PC-9 (cell line): ENCODE measurements at regions not wholly inside any gene's neighbourhood (a gene's known extent, or its start where the extent isn't known, plus 50 kb on each side); places are given as distances from the start of the nearest gene placed in this dataset.
A peak's percentile ranks its signal among the peaks of the same experiment; 100 is the strongest.

Experiments used
- BruUV-seq: library from RNA; stranded (reverse); fragments of 400-500 nt; replicated peaks from 2 replicates; lab custom pipeline; 2021; lab: Mats Ljungman, UMichigan
- CTCF ChIA-PET: fragments of 300-600 bp; sonication (Branson Sonifier 250); formaldehyde crosslinking; loops from one replicate; lab custom pipeline; 2022; ENCODE audit warnings: antibody characterized with exemption; lab: Charles Lee
- POLR2A ChIA-PET: fragments of 300-600 bp; sonication (Branson Sonifier 250); formaldehyde crosslinking; loops from one replicate; lab custom pipeline; 2022; ENCODE audit warnings: antibody characterized with exemption; ENCODE audit not compliant: unreplicated experiment; lab: Charles Lee
- DNase-seq, 2 experiments: peaks; one replicate each; pipeline versions ENCODE4 v3.0.0 to v3.0.0-alpha.2; 2015 to 2022; ENCODE audit warnings: mixed read lengths in 1 of 2
- H2AFZ ChIP-seq: fragments of 200-600 bp; sonication (generic); 2 replicates; pipeline ENCODE4 v1.8.1; 2017; ENCODE audit warnings: antibody characterized with exemption
- H3F3A ChIP-seq: fragments of 200-600 bp; sonication (generic); 2 replicates; pipeline ENCODE4 v1.8.1; 2017; ENCODE audit warnings: antibody characterized with exemption, mild to moderate bottlenecking, low read depth; ENCODE audit not compliant: insufficient read depth
- H3K27ac ChIP-seq: fragments of 200-600 bp; sonication (generic); 2 replicates; pipeline ENCODE4 v1.6.1; 2016; ENCODE audit warnings: mixed run types
- H3K27me3 ChIP-seq: fragments of 200-600 bp; sonication (generic); 2 replicates; pipeline ENCODE4 v1.6.1; 2016; ENCODE audit warnings: low read depth, mixed run types; ENCODE audit not compliant: insufficient read depth
- H3K36me3 ChIP-seq: fragments of 200-600 bp; sonication (generic); 2 replicates; pipeline ENCODE4 v1.6.1; 2016; ENCODE audit warnings: low read depth, mixed run types
- H3K4me1 ChIP-seq: fragments of 200-600 bp; sonication (generic); replicated peaks from 2 replicates; pipeline ENCODE4 v1.6.1; 2016; ENCODE audit warnings: mixed run types; ENCODE audit not compliant: insufficient read depth
- H3K4me2 ChIP-seq: fragments of 200-600 bp; sonication (generic); 2 replicates; pipeline ENCODE4 v1.6.1; 2017; ENCODE audit warnings: mixed run types
- H3K4me3 ChIP-seq: fragments of 200-600 bp; sonication (generic); 2 replicates; pipeline ENCODE4 v1.6.1; 2016; ENCODE audit warnings: mixed run types
- H3K79me2 ChIP-seq: fragments of 200-600 bp; sonication (generic); 2 replicates; pipeline ENCODE4 v1.6.1; 2017; ENCODE audit warnings: low read depth, mixed run types
- H3K9me2 ChIP-seq: fragments of 200-600 bp; sonication (generic); 2 replicates; pipeline ENCODE4 v1.8.1; 2017; ENCODE audit warnings: mild to moderate bottlenecking; ENCODE audit not compliant: insufficient read depth
- H3K9me3 ChIP-seq: fragments of 200-600 bp; sonication (generic); 2 replicates; pipeline ENCODE4 v1.8.1; 2016; ENCODE audit warnings: low read depth; ENCODE audit not compliant: insufficient read depth
- H4K20me1 ChIP-seq: fragments of 200-600 bp; sonication (generic); 2 replicates; pipeline ENCODE4 v1.8.1; 2017; ENCODE audit not compliant: insufficient read depth
- CTCF ChIP-seq: fragments of 200-600 bp; sonication (generic); conservative IDR thresholded peaks from 2 replicates; pipeline ENCODE4 v1.6.1; 2017; ENCODE audit warnings: mixed run types, antibody characterized with exemption, mild to moderate bottlenecking, moderate library complexity
- EZH2 ChIP-seq: fragments of 200-600 bp; sonication (generic); IDR thresholded peaks from 2 replicates; pipeline ENCODE4 v1.8.0; 2017; ENCODE audit warnings: antibody characterized with exemption, low read depth
- intact Hi-C: fragments of 100-400 bp; cut with micrococcal nuclease; formaldehyde crosslinking; loops from one replicate; pipeline ENCODE4 v1.10.0; 2022; ENCODE audit not compliant: unreplicated experiment

GRCh38 chr2:211093743-211094303, 537.4 kb downstream of the CPS1 start:
- H3K4me3 ChIP-seq: no peak overlapping the region
- H3K9me3 ChIP-seq: no peaks in the 10 kb centered on the region
- H4K20me1 ChIP-seq: no peaks in the 10 kb centered on the region
- H3K27ac ChIP-seq: no peak overlapping the region
- intact Hi-C loops: no loop called here
- no peak for DNase-seq
- BruUV-seq: no TSS peak
- TF ChIP-seq CTCF (peak; percentile 62), EZH2 (no peak)
- H3K79me2 ChIP-seq: no peaks in the 10 kb centered on the region
- no peaks in the 10 kb centered on the region for H3F3A ChIP-seq
- ChIA-PET CTCF (no interaction called here), POLR2A (no interaction called here)
- H3K9me2 ChIP-seq: no peaks in the 10 kb centered on the region
- no peaks in the 10 kb centered on the region for H3K4me1 ChIP-seq
- no peaks in the 10 kb centered on the region for H3K27me3 ChIP-seq
- H3K4me2 ChIP-seq: no peak overlapping the region
- H3K36me3 ChIP-seq: no peaks in the 10 kb centered on the region
- H2AFZ ChIP-seq: no peak overlapping the region

GRCh38 chr2:211103989-211104388, 547.6 kb downstream of the CPS1 start:
- no peak for DNase-seq
- CTCF ChIA-PET: no interaction called here
- no peak overlapping the region for H3K4me3 ChIP-seq

GRCh38 chr2:211113334-211114175, 557.2 kb downstream of the CPS1 start:
- no peaks in the 10 kb centered on the region for H3K9me2 ChIP-seq
- no peaks in the 10 kb centered on the region for H4K20me1 ChIP-seq
- no TSS peak for BruUV-seq
- no peak overlapping the region for H3K4me3 ChIP-seq
- no peaks in the 10 kb centered on the region for H3K79me2 ChIP-seq
- TF ChIP-seq CTCF: no peak
- no peak for TF ChIP-seq EZH2
- H3F3A ChIP-seq: no peaks in the 10 kb centered on the region
- H3K27ac ChIP-seq: no peak overlapping the region
- CTCF ChIA-PET: no interaction called here
- no peaks in the 10 kb centered on the region for H3K36me3 ChIP-seq
- H3K27me3 ChIP-seq: no peaks in the 10 kb centered on the region
- H3K4me1 ChIP-seq: no peaks in the 10 kb centered on the region
- intact Hi-C loops: no loop called here
- POLR2A ChIA-PET: no interaction called here
- H3K9me3 ChIP-seq: no peaks in the 10 kb centered on the region
- DNase-seq: no peak
- no peak overlapping the region for H3K4me2 ChIP-seq
- H2AFZ ChIP-seq: no peak overlapping the region

More at GRCh38 chr2:211103989-211104388, 547.6 kb downstream of the CPS1 start:
- Histone ChIP-seq H3F3A (no peaks in the 10 kb centered on the region), H3K4me1 (no peaks in the 10 kb centered on the region), H2AFZ (no peak overlapping the region), H3K9me2 (no peaks in the 10 kb centered on the region), H4K20me1 (no peaks in the 10 kb centered on the region), H3K27ac (no peak overlapping the region), H3K79me2 (no peaks in the 10 kb centered on the region), H3K4me2 (no peak overlapping the region), H3K9me3 (no peaks in the 10 kb centered on the region), H3K36me3 (no peaks in the 10 kb centered on the region), H3K27me3 (no peaks in the 10 kb centered on the region)
- BruUV-seq: no TSS peak
- TF ChIP-seq CTCF: no peak
- TF ChIP-seq EZH2: no peak
- intact Hi-C loops: no loop called here
- POLR2A ChIA-PET: no interaction called here
